H9 (cell line): ENCODE measurements at regions not wholly inside any gene's neighbourhood (a gene's known extent, or its start where the extent isn't known, plus 50 kb on each side); places are given as distances from the start of the nearest gene placed in this dataset.

Experiments used
- DNase-seq: peaks from one replicate; pipeline ENCODE4 v3.0.0-alpha.2; 2017
- H2AFZ ChIP-seq: one replicate; pipeline ENCODE4 v1.6.1; 2013; ENCODE audit warnings: mild to moderate bottlenecking, low read length, control low read depth, moderate library complexity
- H2AK5ac ChIP-seq: 2 replicates; pipeline ENCODE4 v1.6.1; 2013; ENCODE audit warnings: low read length, control low read depth, mixed read lengths; ENCODE audit not compliant: insufficient read length
- H2BK120ac ChIP-seq: one replicate; pipeline ENCODE4 v1.6.1; 2013; ENCODE audit warnings: low read depth, mild to moderate bottlenecking, low read length, control low read depth, inconsistent platforms; ENCODE audit not compliant: poor library complexity, severe bottlenecking
- H2BK12ac ChIP-seq: 2 replicates; pipeline ENCODE4 v1.6.1; 2013; ENCODE audit warnings: low read length, control low read depth, mixed read lengths, low read depth; ENCODE audit not compliant: insufficient read length
- H2BK15ac ChIP-seq: 2 replicates; pipeline ENCODE4 v1.6.1; 2013; ENCODE audit warnings: low read depth, low read length, control low read depth
- H2BK20ac ChIP-seq: one replicate; pipeline ENCODE4 v1.6.1; 2013; ENCODE audit warnings: low read depth, mild to moderate bottlenecking, low read length, control low read depth, inconsistent platforms; ENCODE audit not compliant: poor library complexity, severe bottlenecking
- H2BK5ac ChIP-seq: 2 replicates; pipeline ENCODE4 v1.6.1; 2013; ENCODE audit warnings: low read length, control low read depth, mixed read lengths; ENCODE audit not compliant: insufficient read length
- H3K14ac ChIP-seq: 2 replicates; pipeline ENCODE4 v1.6.1; 2013; ENCODE audit warnings: low read length, control low read depth; ENCODE audit not compliant: insufficient read depth
- H3K18ac ChIP-seq: 2 replicates; pipeline ENCODE4 v1.6.1; 2013; ENCODE audit warnings: low read depth, mild to moderate bottlenecking, mixed read lengths, low read length, control low read depth; ENCODE audit not compliant: insufficient read length
- H3K23ac ChIP-seq: 2 replicates; pipeline ENCODE4 v1.6.1; 2013; ENCODE audit warnings: low read length, control low read depth, mixed read lengths, low read depth; ENCODE audit not compliant: insufficient read length
- H3K23me2 ChIP-seq: 2 replicates; pipeline ENCODE4 v1.6.1; 2013; ENCODE audit warnings: low read depth, mild to moderate bottlenecking, mixed read lengths, low read length, control low read depth; ENCODE audit not compliant: insufficient read length, poor library complexity, severe bottlenecking
- H3K27ac ChIP-seq: 2 replicates; pipeline ENCODE4 v1.5.1; 2013; ENCODE audit warnings: low read length, control low read depth, mixed read lengths, low read depth; ENCODE audit not compliant: insufficient read length
- H3K27me3 ChIP-seq: 2 replicates; pipeline ENCODE4 v1.6.1; 2013; ENCODE audit warnings: low read length, control low read depth, inconsistent platforms; ENCODE audit not compliant: insufficient read depth
- H3K4ac ChIP-seq: 2 replicates; pipeline ENCODE4 v1.6.1; 2013; ENCODE audit warnings: low read depth, mild to moderate bottlenecking, control low read depth, inconsistent platforms, low read length, moderate library complexity
- H3K4me1 ChIP-seq: 2 replicates; pipeline ENCODE4 v1.6.1; 2013; ENCODE audit warnings: low read length, control low read depth, inconsistent platforms; ENCODE audit not compliant: insufficient read depth
- H3K4me2 ChIP-seq: 2 replicates; pipeline ENCODE4 v1.6.1; 2013; ENCODE audit warnings: low read length, control low read depth, mixed read lengths; ENCODE audit not compliant: insufficient read length, insufficient read depth
- H3K56ac ChIP-seq: 2 replicates; pipeline ENCODE4 v1.6.1; 2013; ENCODE audit warnings: low read depth, mild to moderate bottlenecking, mixed read lengths, low read length, control low read depth; ENCODE audit not compliant: insufficient read length
- H3K79me1 ChIP-seq: 2 replicates; pipeline ENCODE4 v1.6.1; 2013; ENCODE audit warnings: low read depth, mild to moderate bottlenecking, moderate library complexity, low read length, control low read depth, inconsistent platforms; ENCODE audit not compliant: insufficient read depth, poor library complexity, severe bottlenecking
- H3K79me2 ChIP-seq: 2 replicates; pipeline ENCODE4 v1.6.1; 2013; ENCODE audit warnings: low read length, control low read depth, inconsistent platforms; ENCODE audit not compliant: insufficient read depth
- H3K9ac ChIP-seq: 2 replicates; pipeline ENCODE4 v1.6.1; 2013; ENCODE audit warnings: low read length, control low read depth, mixed read lengths; ENCODE audit not compliant: insufficient read length; ENCODE audit errors: extremely low read depth
- H3K9me3 ChIP-seq: one replicate; pipeline ENCODE4 v1.6.1; 2013; ENCODE audit warnings: low read depth, low read length, inconsistent platforms; ENCODE audit not compliant: control insufficient read depth
- H3T11ph ChIP-seq: one replicate; pipeline ENCODE4 v1.6.1; 2013; ENCODE audit warnings: mild to moderate bottlenecking, low read length, control low read depth, inconsistent platforms
- H4K20me1 ChIP-seq: one replicate; pipeline ENCODE4 v1.6.1; 2013; ENCODE audit not compliant: control insufficient read depth, insufficient read length, insufficient read depth
- H4K5ac ChIP-seq: 2 replicates; pipeline ENCODE4 v1.6.1; 2013; ENCODE audit warnings: low read depth, mild to moderate bottlenecking, mixed read lengths, low read length, control low read depth; ENCODE audit not compliant: insufficient read length
- H4K8ac ChIP-seq: replicated peaks from 2 replicates; pipeline ENCODE4 v1.6.1; 2013; ENCODE audit warnings: low read length, control low read depth, mixed read lengths, low read depth; ENCODE audit not compliant: insufficient read length
- H4K91ac ChIP-seq: 2 replicates; pipeline ENCODE4 v1.6.1; 2013; ENCODE audit warnings: low read depth, mild to moderate bottlenecking, moderate library complexity, mixed read lengths, low read length, control low read depth; ENCODE audit not compliant: insufficient read length
- H3K27ac Mint-ChIP-seq, 3 experiments: 2 replicates in 2 of 3; 3 replicates in 1 of 3; pipeline ENCODE4 v1.8.0; 2020 to 2021; ENCODE audit warnings: mixed read lengths in 3 of 3, mild to moderate bottlenecking in 1 of 3, moderate library complexity in 1 of 3
- H3K27me3 Mint-ChIP-seq: 2 replicates; pipeline ENCODE4 v1.8.0; 2021; ENCODE audit warnings: low read depth, mild to moderate bottlenecking, moderate library complexity, mixed read lengths
- H3K36me3 Mint-ChIP-seq, 3 experiments: 2 replicates in 2 of 3; 3 replicates in 1 of 3; pipeline ENCODE4 v1.8.0; 2020 to 2021; ENCODE audit warnings: low read depth in 3 of 3, mixed read lengths in 3 of 3; ENCODE audit not compliant: insufficient read depth in 1 of 3
- H3K4me1 Mint-ChIP-seq, 2 experiments: 2 replicates each; pipeline ENCODE4 v1.8.0; 2020; ENCODE audit warnings: mixed read lengths in 2 of 2
- H3K4me3 Mint-ChIP-seq, 2 experiments: 2 replicates in 1 of 2; 3 replicates in 1 of 2; pipeline ENCODE4 v1.8.0; 2020 to 2021; ENCODE audit warnings: mild to moderate bottlenecking in 2 of 2, mixed read lengths in 2 of 2, moderate library complexity in 1 of 2
- H3K9me3 Mint-ChIP-seq, 2 experiments: 2 replicates in 1 of 2; 3 replicates in 1 of 2; pipeline ENCODE4 v1.8.0; 2020; ENCODE audit warnings: mild to moderate bottlenecking in 2 of 2, mixed read lengths in 2 of 2, moderate library complexity in 1 of 2
- WGBS: extraction: QIAGEN DNeasy Blood & Tissue Kit; methylation state at CpG from one replicate; pipeline ENCODE4 v1.1.7; 2013; ENCODE audit warnings: missing lambda C conversion rate, low lambda C conversion rate, mixed read lengths; ENCODE audit not compliant: insufficient read length; ENCODE audit errors: extremely low coverage; 5-methylcytosine and 5-hydroxymethylcytosine counted together
- TF ChIP-seq, protein P1 (sequence below): fragments of 200-600 bp; sonication (generic); conservative IDR thresholded peaks from 3 replicates; pipeline ENCODE4 v1.8.0; 2021; ENCODE audit warnings: antibody characterized with exemption, mild to moderate bottlenecking

- no peak overlapping the region for H2AFZ ChIP-seq
- Mint-ChIP-seq H3K4me1 (no peaks in the 10 kb centered on the region), H3K27ac (no peak overlapping the region), H3K4me3 (no peak overlapping the region), H3K36me3 (no peaks in the 10 kb centered on the region), H3K9me3 (no peaks in the 10 kb centered on the region), H3K27me3 (no peaks in the 10 kb centered on the region)
- no peak overlapping the region for H3K4me2 ChIP-seq
- DNase-seq, result no peak
- no peaks in the 10 kb centered on the region for H4K20me1 ChIP-seq
- no peaks in the 10 kb centered on the region for H3K9me3 ChIP-seq
- H2BK15ac ChIP-seq, result no peak overlapping the region
- no peak overlapping the region for H2AK5ac ChIP-seq
- no peak overlapping the region for H3K9ac ChIP-seq
- H3T11ph ChIP-seq, result no peak overlapping the region
- TF ChIP-seq, protein P1, sequence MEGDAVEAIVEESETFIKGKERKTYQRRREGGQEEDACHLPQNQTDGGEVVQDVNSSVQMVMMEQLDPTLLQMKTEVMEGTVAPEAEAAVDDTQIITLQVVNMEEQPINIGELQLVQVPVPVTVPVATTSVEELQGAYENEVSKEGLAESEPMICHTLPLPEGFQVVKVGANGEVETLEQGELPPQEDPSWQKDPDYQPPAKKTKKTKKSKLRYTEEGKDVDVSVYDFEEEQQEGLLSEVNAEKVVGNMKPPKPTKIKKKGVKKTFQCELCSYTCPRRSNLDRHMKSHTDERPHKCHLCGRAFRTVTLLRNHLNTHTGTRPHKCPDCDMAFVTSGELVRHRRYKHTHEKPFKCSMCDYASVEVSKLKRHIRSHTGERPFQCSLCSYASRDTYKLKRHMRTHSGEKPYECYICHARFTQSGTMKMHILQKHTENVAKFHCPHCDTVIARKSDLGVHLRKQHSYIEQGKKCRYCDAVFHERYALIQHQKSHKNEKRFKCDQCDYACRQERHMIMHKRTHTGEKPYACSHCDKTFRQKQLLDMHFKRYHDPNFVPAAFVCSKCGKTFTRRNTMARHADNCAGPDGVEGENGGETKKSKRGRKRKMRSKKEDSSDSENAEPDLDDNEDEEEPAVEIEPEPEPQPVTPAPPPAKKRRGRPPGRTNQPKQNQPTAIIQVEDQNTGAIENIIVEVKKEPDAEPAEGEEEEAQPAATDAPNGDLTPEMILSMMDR, result no peak
- H3K23me2 ChIP-seq, result no peaks in the 10 kb centered on the region
- H3K14ac ChIP-seq, result no peak overlapping the region
- H3K4ac ChIP-seq, result no peak overlapping the region
- H3K79me1 ChIP-seq, result no peaks in the 10 kb centered on the region
- H3K18ac ChIP-seq, result no peak overlapping the region
- H2BK12ac ChIP-seq, result no peak overlapping the region
- no peaks in the 10 kb centered on the region for H3K27me3 ChIP-seq
- H4K8ac ChIP-seq, result no peak overlapping the region
- no peak overlapping the region for H2BK5ac ChIP-seq
- no peak overlapping the region for H3K23ac ChIP-seq
- no peak overlapping the region for H4K5ac ChIP-seq
- WGBS, result no CpG with 5 or more reads among the region's 2 CpGs
- no peaks in the 10 kb centered on the region for H3K4me1 ChIP-seq
- H3K79me2 ChIP-seq, result no peaks in the 10 kb centered on the region
- H3K56ac ChIP-seq, result no peak overlapping the region
- H2BK120ac ChIP-seq, result no peak overlapping the region
- H4K91ac ChIP-seq, result no peak overlapping the region
- H3K27ac ChIP-seq, result no peak overlapping the region
- no peak overlapping the region for H2BK20ac ChIP-seq
These were observed 136.8 kb upstream of the GORAB start for GRCh38 chr1:170395149-170395548.
